ENCODE measurements at regions not wholly inside any gene's neighbourhood (a gene's known extent, or its start where the extent isn't known, plus 50 kb on each side); places are given as distances from the start of the nearest gene placed in this dataset.
A peak's percentile ranks its signal among the peaks of the same experiment; 100 is the strongest.
"Not testable (repeated sequence)": the region's sequence is repeated elsewhere in the genome, so short reads cannot be mapped to it uniquely, and the experiment has no call there.

DNA sequence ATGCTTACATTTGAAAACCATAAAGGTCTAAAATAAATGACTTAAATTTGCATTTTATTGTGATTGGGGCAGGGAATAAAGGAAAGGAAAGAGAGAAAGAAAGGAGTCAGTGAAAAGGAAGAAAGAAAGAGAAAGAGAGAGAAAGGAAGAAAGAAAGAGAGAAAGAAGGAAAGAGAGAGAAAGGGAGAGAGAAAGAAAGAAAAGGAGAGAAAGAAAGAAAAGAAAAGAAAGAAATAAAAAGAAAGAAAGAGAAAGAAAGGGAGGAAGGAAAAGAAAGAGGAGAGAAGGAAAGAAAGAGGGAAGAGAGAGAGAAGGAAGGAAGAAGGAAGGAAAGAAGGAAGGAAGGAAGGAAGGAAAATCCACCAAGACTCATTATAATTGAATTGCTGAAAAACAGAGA is 222.8 kb downstream of the RMST start:
- no peak overlapping the region for H3K27ac ChIP-seq (ENCODE audit: low read depth, low read length)

DNA sequence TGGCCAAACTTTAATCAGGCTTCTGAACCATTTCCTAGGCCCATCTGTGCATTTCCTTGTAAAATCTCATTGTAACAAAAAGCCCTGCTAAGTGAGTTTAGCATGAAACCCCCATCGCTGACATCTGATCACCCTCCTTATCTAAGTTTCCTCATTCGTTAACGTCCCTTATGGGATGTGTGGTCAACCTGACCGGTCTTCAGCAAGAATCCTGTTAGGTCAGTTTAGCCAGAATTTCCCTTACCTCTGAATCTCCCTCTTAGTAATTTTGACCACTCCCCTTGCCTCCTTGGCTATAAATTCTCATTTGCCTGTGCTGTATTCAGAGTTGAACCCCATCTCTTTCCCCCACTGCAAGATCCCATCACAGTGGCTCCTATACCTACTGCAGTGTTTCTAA is 239.3 kb downstream of the RMST start:
- 36 to 62% (median 52%) methylated on average over 4 of the region's 4 CpGs for WGBS, 3 donors
- H3K27ac ChIP-seq (ENCODE audit: low read depth, low read length) = no peak overlapping the region

DNA sequence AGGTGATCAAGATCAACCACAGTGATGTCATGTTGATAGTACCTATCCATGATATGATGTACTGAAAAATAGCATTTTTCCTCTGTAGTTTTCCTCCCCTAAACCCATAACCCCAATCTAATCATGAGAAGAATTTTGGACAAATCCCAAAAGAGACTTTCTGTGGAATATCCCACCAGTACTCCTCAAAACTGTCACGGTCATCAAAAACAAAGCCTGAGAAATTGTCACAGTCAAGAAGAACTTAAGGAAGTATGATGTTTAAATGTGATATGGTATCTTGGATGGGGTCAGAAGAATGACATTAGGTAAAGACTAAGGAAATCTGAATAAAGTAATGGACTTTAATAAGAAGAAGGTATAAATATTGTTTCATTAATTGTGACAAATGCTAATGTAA is 248.8 kb downstream of the RMST start:
- H3K27ac ChIP-seq (ENCODE audit: low read depth, low read length) = no peak overlapping the region
- 83 to 87% (median 84%) methylated on average over 1 of the region's 1 CpG for WGBS, 3 donors

DNA sequence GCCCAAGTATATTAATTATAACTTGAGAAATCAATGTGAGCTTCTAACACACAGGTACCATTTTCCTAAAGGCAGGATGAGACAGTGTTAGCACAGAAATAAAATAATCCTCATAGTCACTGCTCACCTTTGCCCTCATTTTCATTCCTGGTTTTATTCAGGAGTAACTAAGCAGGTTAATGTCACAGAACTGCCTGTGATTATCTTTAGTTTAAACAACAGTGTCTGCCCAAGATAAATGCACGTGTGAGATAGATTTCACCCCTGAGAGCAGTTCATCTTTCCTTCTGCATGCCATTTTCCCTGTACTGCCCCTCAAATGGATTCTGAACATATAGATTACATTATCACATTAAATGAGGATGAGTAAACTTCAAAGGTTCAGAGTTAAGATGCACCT is 250.7 kb downstream of the RMST start:
- 6 to 45% (median 11%) methylated on average over 1 of the region's 1 CpG for WGBS, 3 donors
- no peak overlapping the region for H3K27ac ChIP-seq (ENCODE audit: low read depth, low read length)

DNA sequence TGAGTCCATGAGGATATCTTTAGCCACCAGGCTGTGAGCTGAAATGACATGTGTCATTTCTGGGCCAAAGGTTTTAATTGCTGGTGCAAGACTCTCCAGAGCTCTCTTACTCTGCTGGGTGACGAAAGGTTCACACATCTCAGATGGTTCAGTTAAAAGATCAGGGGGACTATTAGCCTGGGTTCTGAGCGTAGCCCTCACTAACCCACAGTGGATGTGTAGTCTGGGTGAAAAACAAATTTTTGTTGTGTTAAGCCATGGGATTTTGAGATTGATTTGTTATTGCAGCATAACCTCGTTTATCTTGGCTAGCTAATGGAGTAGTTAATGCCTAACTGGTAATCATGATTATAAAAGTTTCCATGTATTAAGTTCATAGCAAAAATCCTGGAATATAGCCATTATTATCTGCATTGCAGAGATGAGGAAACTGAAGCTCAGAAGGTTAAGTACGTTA is 251.5 kb downstream of the RMST start:
- 48 to 69% (median 64%) methylated on average over 4 of the region's 4 CpGs for WGBS, 3 donors

DNA sequence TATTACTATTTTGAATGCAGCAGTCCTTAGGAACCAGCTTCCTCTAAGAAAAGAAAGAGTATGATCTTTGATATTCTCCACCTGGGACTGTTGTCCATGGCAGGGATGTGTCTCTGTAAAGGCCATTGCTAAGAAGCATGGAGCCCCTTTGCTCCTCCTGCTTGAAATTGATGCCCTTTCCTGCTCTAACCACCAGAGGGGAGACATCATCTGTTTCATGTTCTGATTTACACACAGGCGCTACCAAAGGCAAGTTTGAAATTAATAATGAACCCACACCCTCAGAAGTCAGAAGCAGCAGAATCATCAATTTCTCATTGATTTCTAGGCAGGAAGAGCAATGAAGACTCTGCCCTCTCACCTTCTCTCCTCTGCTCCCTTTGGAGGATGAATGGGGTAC is 253.8 kb downstream of the RMST start:
- no peak overlapping the region for H3K27ac ChIP-seq (ENCODE audit: low read depth, low read length)
- WGBS, 3 donors = 53 to 75% (median 69%) methylated on average over 1 of the region's 1 CpG

More for the DNA sequence above, 251.5 kb downstream of the RMST start:
- no peak overlapping the region for H3K27ac ChIP-seq (ENCODE audit: low read depth, low read length)

DNA sequence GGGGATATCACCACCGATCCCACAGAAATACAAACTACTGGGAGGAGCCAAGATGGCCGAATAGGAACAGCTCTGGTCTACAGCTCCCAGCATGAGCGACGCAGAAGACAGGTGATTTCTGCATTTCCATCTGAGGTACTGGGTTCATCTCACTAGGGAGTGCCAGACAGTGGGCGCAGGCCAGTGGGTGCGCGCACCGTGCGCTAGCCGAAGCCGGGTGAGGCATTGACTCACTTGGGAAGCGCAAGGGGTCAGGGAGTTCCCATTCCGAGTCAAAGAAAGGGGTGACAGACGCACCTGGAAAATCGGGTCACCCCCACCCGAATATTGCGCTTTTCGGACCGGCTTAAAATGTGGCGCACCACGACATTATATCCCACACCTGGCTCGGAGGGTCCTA is 261.2 kb downstream of the RMST start:
- not testable (repeated sequence) for H3K27ac ChIP-seq (ENCODE audit: low read depth, low read length)
- 84 to 96% (median 91%) methylated on average over 17 to 22 of the region's 22 CpGs for WGBS, 3 donors

DNA sequence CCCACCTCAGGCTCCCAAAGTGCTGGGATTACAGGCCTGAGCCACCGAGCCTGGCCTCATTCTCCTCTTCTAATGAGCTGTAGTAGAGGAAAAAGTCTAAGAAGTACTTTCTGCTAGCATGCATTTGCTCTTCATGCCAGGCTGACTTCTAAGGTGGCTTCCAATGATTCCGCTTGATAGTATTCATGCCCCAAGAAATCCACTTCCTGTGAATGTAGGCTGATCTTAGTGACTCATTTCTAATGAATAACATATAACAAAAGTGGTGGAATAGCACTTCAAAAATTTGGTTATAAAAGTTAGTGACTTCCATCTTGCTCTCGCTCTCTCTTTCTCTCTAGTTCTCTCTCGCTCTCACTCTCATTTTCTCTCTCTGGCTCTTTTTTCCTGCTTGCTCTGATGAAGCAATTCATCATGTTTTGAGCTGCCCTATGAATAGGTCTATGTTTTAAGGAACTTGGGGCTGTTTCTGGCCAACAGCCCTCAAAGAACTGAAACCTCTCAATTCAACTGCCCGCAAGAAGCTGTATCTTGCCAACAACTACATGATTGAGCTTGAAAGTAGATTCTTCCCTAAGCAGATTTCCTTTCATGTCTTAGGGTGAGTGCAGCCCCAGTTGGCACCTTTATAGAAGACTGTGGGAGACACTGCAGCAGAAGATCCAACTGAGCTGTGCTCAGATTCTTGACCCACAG is 282.9 kb downstream of the RMST start:
- 89 to 91% (median 90%) methylated on average over 5 of the region's 5 CpGs for WGBS, 3 donors
- H3K27ac ChIP-seq (ENCODE audit: low read depth, low read length) = no peak overlapping the region

DNA sequence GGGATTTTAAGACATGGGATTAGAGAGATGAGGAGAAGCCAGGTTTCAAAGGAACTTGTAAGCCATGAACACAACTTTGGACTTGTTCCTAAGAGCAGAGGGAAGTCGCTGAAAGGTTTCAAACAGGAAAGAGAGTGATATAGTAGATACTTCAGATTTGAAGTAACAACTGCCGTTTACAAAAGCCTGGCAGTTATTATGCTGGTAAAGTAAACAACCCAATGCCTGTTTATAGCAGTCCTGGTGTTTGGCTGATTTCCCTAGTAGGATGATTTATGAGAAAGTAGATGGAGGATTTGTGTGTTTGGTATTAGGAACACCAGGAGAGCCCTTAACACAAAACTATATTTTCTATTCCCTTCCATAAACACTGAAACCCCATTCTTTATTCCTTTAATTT is 285.7 kb downstream of the RMST start:
- H3K27ac ChIP-seq (ENCODE audit: low read depth, low read length) = no peak overlapping the region
- WGBS, 3 donors = 13 to 40% (median 17%) methylated on average over 2 of the region's 2 CpGs

DNA sequence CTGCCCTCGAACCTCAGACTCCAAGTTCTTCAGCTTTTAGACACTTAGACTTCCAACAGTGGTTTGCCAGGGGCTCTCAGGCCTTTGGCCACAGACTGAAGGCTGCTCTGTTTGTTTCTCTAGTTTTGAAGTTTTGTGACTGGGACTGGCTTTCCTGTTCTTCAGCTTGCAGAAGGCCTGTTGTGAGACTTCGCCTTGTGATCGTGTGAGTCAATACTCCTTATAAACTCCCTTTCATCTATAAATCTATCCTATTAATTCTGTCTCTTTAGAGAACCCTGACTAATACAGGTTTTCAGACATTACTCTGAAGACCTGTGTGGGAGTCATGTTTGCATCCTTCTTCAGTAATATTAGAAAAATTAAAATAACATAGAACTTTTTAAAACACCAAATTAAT is 289.1 kb downstream of the RMST start:
- no peak overlapping the region for H3K27ac ChIP-seq (ENCODE audit: low read depth, low read length)
- WGBS, 3 donors = 71 to 75% (median 73%) methylated on average over 3 of the region's 3 CpGs

DNA sequence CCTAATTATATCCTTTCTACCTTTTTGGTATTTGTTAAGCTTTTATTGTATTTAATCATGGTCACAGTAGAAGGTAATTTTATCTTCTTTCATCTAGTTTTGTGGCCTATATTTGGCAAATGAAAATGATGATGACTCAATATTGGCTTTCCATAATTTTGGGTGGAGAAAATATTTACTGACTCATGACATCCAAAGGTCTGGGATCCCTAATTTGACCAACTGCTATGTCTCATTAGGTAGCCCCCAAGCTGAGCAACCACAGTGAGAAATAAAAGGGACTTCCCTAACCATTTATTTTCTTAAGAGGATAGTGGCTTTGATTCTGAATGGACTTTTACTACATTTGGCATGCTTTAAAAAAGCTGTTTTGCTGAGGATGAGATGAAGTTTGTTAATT is 289.5 kb downstream of the RMST start:
- no peak overlapping the region for H3K27ac ChIP-seq (ENCODE audit: low read depth, low read length)

DNA sequence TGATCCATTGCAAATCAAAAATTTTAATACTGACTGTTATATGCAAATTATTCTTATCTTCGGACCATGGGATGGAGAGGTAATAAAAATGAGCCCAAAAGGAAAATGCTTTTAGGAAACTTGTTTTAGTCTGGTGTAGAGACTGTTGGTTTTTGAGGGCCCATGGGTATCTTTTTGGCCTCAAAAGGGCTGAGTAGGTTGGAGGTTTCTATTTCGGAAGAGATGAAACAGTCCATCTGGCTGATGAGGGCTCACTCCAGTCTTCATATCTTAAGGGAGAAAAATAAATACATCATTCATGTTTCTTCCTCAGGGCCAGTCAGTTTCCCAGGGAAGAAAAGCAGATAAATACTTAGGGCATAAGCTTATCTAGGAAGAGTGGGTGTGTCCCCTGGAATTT is 290.7 kb downstream of the RMST start:
- no peak overlapping the region for H3K27ac ChIP-seq (ENCODE audit: low read depth, low read length)
- WGBS, 3 donors = 68 to 77% (median 71%) methylated on average over 2 of the region's 2 CpGs

DNA sequence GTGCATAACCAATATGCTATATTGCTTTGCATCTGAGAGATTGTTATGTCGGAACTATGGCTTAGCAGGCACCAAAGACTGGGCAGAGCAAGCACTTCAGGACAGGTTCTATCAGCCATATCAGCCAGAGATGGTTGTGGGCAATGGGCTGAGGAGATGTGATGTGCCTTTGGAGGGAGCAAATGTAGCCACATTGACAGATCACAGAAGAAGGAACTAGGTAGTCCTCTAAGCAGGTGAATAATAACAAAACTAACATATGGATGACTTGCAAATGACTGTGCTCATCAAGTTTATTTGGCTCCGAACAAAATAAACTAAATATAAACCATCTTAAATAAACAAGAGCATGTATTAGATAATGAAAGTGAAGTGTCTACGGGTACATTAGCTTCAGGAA is 291.7 kb downstream of the RMST start:
- H3K27ac ChIP-seq (ENCODE audit: low read depth, low read length) = no peak overlapping the region
- 73 to 88% (median 84%) methylated on average over 3 of the region's 3 CpGs for WGBS, 3 donors

DNA sequence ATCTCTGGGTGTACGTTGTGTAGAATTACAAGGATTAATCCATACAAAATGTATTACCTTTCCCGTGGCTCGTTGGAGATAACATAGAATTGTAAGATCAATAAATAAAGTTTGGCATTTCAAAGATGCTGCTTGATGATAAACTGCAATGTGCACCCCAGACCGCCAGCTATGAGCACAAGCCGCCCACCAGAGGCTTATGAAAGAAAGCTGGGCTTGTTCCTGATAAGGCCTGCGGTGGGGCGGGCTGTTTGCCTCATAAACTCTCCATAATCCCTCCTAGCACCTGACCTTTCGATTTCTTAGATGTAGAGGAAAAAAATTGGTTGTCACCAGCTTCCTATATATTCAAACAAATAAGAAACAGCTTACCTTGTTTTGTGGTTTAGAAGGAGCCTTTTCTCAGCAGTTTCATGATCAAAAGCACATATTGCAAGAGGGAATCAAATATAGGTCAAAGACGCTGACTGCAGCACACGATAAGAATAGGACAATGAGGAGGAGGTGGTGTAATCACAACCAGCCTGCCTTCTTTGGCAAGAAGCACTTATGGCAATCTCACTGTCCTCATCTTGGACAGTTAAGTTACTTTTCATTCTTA is 293.6 kb downstream of the RMST start:
- 49 to 72% (median 69%) methylated on average over 10 of the region's 10 CpGs for WGBS, 3 donors
- no peak overlapping the region for H3K27ac ChIP-seq (ENCODE audit: low read depth, low read length)

DNA sequence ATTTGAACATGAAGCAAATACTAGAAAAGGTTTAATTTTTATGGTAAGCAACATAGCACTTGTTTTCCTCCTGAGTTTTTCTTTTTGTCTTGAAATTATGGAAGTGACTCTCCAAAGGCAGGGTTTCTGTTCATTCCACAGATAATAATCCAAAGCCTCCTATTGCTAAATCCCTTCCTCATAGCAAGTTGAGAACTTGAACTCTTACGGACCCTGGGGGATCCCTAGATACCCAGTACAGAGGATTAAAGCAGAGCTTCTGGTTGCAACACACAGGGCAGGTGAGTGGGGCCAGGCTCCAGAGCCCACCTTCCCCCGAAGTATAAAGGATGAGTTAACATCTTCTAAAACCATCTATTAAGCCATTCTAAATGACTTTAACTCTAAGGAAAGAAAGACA is 294.1 kb downstream of the RMST start:
- WGBS, 3 donors = 71 to 78% (median 76%) methylated on average over 2 of the region's 2 CpGs
- H3K27ac ChIP-seq (ENCODE audit: low read depth, low read length) = no peak overlapping the region

DNA sequence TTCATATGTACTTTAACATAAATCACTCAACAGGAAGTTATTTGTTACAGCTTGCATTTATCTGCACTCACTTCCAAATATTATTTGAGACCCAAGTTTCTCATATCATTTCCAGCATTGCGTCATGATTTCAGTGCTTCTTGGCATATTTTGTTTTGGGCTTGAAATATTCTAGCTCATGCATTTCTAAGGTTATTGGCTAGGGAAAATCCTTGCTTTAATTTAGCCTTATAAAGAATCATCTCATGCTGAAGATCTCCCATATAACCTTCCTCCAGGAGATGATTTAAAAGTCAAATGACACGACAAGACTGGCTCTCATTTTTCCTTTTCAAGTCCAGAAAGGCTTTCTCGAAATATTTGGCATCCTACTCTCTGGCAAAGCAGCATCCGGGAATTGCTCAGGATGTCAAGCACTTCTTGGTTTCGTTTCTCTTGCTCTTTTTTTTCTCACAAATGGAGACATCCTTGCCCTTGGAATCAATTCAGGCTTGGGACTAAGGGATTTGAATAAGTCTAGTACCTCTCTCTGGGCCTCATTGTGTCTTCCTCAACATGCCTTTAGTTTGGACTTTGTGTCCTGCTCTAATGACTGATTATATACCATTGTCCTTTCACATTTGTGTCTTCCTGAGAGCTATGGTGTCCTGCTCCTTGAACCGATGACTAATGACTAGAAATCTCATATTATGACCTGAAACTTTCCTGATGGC is 295.0 kb downstream of the RMST start:
- H3K27ac ChIP-seq (ENCODE audit: low read depth, low read length) = peak overlapping the region; percentile 68
- 29 to 68% (median 45%) methylated on average over 6 of the region's 6 CpGs for WGBS, 3 donors

DNA sequence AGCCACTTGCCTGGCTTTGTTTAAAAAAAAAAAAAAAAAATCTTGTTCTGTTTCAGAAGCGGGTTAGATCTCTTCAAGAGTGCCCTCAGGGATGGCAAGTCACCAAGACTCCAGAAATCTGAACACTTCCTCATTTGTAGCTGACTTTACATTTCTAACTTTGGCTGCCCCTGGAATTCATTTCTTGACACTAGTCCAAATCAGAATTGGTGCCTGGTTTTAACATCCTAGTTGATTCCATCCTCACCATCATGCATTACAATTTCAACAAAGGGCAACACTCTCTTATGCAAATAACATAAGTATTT is 295.5 kb downstream of the RMST start:
- H3K27ac ChIP-seq (ENCODE audit: low read depth, low read length) = peak overlapping the region; percentile 68
- 58 to 80% (median 68%) methylated on average over 1 of the region's 1 CpG for WGBS, 3 donors

DNA sequence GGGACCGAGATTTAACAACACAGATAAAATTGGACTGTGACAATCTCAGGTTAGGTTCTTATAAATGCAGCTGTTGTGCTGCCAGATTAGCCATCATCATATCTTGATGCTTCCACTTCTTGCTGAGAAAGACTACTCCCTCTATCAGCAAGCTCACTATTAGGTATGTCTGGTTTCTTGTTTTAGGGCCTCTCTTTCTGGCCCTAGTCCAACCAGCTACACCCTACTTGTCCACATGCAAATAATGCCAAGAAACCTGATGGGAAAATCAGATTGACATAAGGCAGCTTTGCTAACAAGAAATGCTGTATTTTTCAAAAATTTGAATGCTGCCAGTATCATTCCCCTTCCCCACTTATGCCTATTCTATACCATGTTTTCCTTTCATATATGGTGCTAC is 296.0 kb downstream of the RMST start:
- WGBS, 3 donors = 70 to 84% (median 84%) methylated on average over 1 of the region's 1 CpG
- no peak overlapping the region for H3K27ac ChIP-seq (ENCODE audit: low read depth, low read length)

DNA sequence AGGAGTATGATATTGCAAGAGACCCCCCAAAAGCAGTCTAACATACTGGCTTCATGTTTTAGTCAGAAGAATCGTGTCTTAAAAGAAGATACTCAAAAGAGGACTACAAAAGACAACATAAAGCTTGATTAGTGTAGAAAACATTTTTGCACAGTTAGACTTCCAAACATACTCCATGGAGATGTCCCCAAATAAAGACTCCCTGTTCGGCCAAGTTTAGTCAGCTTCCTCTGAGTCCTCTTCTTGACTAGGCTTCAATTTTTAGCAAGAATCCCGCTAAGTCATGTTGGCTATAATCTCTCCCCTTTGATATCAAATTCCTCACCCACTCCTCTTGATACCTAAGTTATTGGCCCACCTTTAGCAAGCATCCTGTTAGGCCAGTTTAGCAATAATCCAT is 298.0 kb downstream of the RMST start:
- 66 to 78% (median 68%) methylated on average over 3 of the region's 3 CpGs for WGBS, 3 donors
- no peak overlapping the region for H3K27ac ChIP-seq (ENCODE audit: low read depth, low read length)

DNA sequence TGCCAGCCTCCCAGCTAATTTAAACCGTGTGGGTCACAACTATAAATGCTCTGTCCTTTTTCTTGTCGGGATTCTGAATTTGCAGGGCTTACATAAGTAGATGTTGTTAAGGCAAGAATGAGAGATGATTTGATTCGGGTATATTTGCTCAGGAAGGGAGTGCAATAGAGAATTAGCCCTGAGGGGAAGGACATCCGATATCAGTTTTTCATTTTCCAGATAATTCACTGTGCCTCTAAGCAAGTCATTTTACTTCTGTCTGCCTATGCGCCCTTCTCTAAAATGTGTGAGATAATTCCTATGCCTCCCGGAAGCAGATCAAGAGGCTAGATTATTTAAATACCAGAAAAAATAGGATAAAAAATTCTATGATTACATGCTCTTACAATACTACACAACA is 300.5 kb downstream of the RMST start:
- 86 to 90% (median 88%) methylated on average over 6 of the region's 6 CpGs for WGBS, 3 donors
- no peak overlapping the region for H3K27ac ChIP-seq (ENCODE audit: low read depth, low read length)
